ENCODE measurements at regions not wholly inside any gene's neighbourhood (a gene's known extent, or its start where the extent isn't known, plus 50 kb on each side); places are given as distances from the start of the nearest gene placed in this dataset.

DNA sequence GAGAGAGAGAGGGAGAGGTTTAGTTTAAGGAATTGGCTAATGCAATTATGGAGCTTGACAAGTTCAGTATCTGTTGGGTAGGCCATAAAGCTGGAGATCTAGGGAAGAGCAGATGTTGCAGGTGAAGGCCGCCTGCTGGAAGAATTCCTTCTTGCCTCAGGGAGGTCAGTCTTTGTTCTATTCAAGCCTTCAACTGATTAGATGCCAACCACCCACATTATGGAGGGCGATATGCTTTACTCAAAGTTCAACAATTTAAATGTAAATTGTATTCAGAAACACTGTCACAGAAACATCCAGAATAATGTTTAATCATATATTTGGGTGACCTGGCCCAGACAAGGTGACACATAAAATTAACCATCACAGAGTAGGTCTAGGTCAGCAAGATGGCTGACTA is 51.7 kb upstream of the SSBP2 start:
- peaks cover 0 to 18% (median 6%) of the 10 kb centered on the region in 11 donors for H3K9me3 ChIP-seq
- TF ChIP-seq, protein P1, sequence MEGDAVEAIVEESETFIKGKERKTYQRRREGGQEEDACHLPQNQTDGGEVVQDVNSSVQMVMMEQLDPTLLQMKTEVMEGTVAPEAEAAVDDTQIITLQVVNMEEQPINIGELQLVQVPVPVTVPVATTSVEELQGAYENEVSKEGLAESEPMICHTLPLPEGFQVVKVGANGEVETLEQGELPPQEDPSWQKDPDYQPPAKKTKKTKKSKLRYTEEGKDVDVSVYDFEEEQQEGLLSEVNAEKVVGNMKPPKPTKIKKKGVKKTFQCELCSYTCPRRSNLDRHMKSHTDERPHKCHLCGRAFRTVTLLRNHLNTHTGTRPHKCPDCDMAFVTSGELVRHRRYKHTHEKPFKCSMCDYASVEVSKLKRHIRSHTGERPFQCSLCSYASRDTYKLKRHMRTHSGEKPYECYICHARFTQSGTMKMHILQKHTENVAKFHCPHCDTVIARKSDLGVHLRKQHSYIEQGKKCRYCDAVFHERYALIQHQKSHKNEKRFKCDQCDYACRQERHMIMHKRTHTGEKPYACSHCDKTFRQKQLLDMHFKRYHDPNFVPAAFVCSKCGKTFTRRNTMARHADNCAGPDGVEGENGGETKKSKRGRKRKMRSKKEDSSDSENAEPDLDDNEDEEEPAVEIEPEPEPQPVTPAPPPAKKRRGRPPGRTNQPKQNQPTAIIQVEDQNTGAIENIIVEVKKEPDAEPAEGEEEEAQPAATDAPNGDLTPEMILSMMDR (IDR thresholded peaks at IDR 0.05) = no peak
- intact Hi-C loops (cut with DNase I) = loop anchor here in 1 of 10 donors (5.0 kb wide), 1 partner anchor 35 kb away; no protein-coding TSS in a partner anchor
- no peak overlapping the region for H3K27ac ChIP-seq
- H3K36me3 ChIP-seq = no peaks in the 10 kb centered on the region
- DNase-seq (no peak), ATAC-seq (no peak)
- peaks cover 0 to 6% (median 0%) of the 10 kb centered on the region in 9 donors for H3K4me1 ChIP-seq
- no peaks in the 10 kb centered on the region for H3K27me3 ChIP-seq
- H3K4me3 ChIP-seq = no peak overlapping the region
- 96 to 97% methylated on average over 2 of the region's 2 CpGs for WGBS, 2 donors

DNA sequence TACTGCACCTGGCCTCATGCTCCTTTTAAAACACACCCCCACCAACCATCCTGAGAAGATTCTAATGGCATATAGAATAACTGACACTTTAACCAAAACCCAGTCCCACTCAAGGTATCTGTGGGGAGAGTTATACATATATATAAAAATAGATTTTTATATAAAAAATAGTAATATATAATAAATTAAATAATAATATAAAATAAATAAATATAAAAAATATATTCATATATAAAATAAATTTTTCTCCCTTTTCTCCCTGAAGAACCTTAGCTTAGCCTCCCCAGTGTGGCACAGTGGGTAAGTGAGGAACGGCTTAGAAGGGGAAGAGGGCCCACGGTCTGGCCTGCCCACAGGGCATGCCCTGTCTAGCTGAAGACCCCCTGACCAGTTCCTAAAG is 51.1 kb upstream of the SSBP2 start:
- TF ChIP-seq, protein P1 (IDR thresholded peaks at IDR 0.05) = no peak
- H3K27ac ChIP-seq = no peak overlapping the region
- WGBS, 2 donors = 91 to 97% methylated on average over 2 of the region's 2 CpGs

DNA sequence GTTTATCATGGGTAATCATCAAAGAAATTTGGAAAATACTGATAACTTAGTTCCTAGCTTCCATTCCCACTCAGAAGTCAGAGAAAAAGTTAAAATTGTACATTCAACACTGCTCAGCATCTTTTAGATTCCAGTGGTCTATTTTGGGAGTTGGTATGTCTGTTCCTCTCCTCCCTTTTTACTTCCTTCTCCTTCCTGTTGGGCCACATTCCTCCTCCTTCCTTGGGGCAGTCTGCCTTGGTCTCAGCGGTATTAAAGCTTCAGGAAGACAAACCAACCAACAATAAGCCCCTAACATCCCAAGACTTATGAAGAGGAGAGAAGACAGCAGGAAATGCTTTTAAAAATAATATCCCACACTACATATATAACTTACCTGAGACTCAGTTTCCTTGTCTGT is 49.9 kb upstream of the SSBP2 start:
- TF ChIP-seq, protein P1 (IDR thresholded peaks at IDR 0.05) = no peak
- 35 to 54% methylated on average over 1 of the region's 1 CpG for WGBS, 2 donors
- intact Hi-C loops (cut with DNase I) = loop anchor here in 1 of 10 donors (5.0 kb wide), 1 partner anchor 37 kb away; no protein-coding TSS in a partner anchor
- Histone ChIP-seq H3K27me3 (no peaks in the 10 kb centered on the region), H3K4me1 (peaks cover 0 to 6% (median 0%) of the 10 kb centered on the region in 9 donors), H3K4me3 (no peak overlapping the region), H3K36me3 (no peaks in the 10 kb centered on the region), H3K27ac (no peak overlapping the region), H3K9me3 (no peaks in the 10 kb centered on the region)
- DNase-seq = no peak
- no peak for ATAC-seq

More for the DNA sequence above, 51.1 kb upstream of the SSBP2 start:
- H3K27me3 ChIP-seq = no peaks in the 10 kb centered on the region
- intact Hi-C loops (cut with DNase I) = loop anchor here in 1 of 10 donors (5.0 kb wide), 1 partner anchor 35 kb away; no protein-coding TSS in a partner anchor
- peaks cover 0 to 6% (median 0%) of the 10 kb centered on the region in 9 donors for H3K4me1 ChIP-seq
- DNase-seq (no peak), ATAC-seq (no peak)
- H3K36me3 ChIP-seq = no peaks in the 10 kb centered on the region
- peaks cover 0 to 12% (median under 1%) of the 10 kb centered on the region in 11 donors for H3K9me3 ChIP-seq
- no peak overlapping the region for H3K4me3 ChIP-seq
